SK-N-SH treated with all-trans-retinoic acid at 6 μM for 48 hours (cell line): ENCODE measurements at regions not wholly inside any gene's neighbourhood (a gene's known extent, or its start where the extent isn't known, plus 50 kb on each side); places are given as distances from the start of the nearest gene placed in this dataset.
"Not testable (repeated sequence)": the region's sequence is repeated elsewhere in the genome, so short reads cannot be mapped to it uniquely, and the experiment has no call there.

Source experiments
- ATAC-seq: fragments of 200-7000 bp; cut with Tn5 transposase; 3 replicates; pipeline ENCODE4 v1.9.1; 2020; ENCODE audit warnings: mild to moderate bottlenecking, moderate library complexity
- ARNTL ChIP-seq: fragments of 450-650 bp; formaldehyde crosslinking; IDR thresholded peaks from 2 replicates; pipeline ENCODE4 v1.5.0; 2020; ENCODE audit warnings: low read depth, mild to moderate bottlenecking, moderate library complexity, borderline replicate concordance
- BACH2 ChIP-seq: fragments of 250-450 bp; sonication (Bioruptor Pico); IDR thresholded peaks from 2 replicates; pipeline ENCODE4 v1.9.0; 2021; ENCODE audit warnings: mild to moderate bottlenecking, borderline replicate concordance
- CSRNP3 ChIP-seq: fragments of 250-450 bp; sonication (Bioruptor Pico); IDR thresholded peaks from 2 replicates; pipeline ENCODE4 v1.5.1; 2021; ENCODE audit warnings: mild to moderate bottlenecking, moderate library complexity
- ESRRG ChIP-seq: fragments of 250-450 bp; sonication (Bioruptor Pico); IDR thresholded peaks from 2 replicates; pipeline ENCODE4 v1.6.1; 2021; ENCODE audit warnings: mild to moderate bottlenecking
- GLIS3 ChIP-seq: fragments of 250-450 bp; sonication (Bioruptor Pico); IDR thresholded peaks from 2 replicates; pipeline ENCODE4 v1.5.0; 2020; ENCODE audit warnings: mild to moderate bottlenecking, moderate library complexity
- ISL1 ChIP-seq: fragments of 250-450 bp; sonication (Bioruptor Pico); IDR thresholded peaks from 2 replicates; pipeline ENCODE4 v2.1.2; 2022; ENCODE audit warnings: mild to moderate bottlenecking, moderate library complexity
- OSR1 ChIP-seq: fragments of 250-450 bp; sonication (Bioruptor Pico); IDR thresholded peaks from 2 replicates; pipeline ENCODE4 v1.8.0; 2022; ENCODE audit warnings: moderate library complexity, mild to moderate bottlenecking, inconsistent platforms
- PATZ1 ChIP-seq: fragments of 250-450 bp; sonication (Bioruptor Pico); IDR thresholded peaks from 2 replicates; pipeline ENCODE4 v1.8.0; 2020; ENCODE audit warnings: mild to moderate bottlenecking, moderate library complexity, borderline replicate concordance
- POU6F1 ChIP-seq: fragments of 250-450 bp; sonication (Bioruptor Pico); IDR thresholded peaks from 2 replicates; pipeline ENCODE4 v1.8.0; 2021; ENCODE audit warnings: low read depth, mild to moderate bottlenecking, moderate library complexity, borderline replicate concordance
- PPARA ChIP-seq: fragments of 250-450 bp; sonication (Bioruptor Pico); IDR thresholded peaks from 2 replicates; pipeline ENCODE4 v1.5.0; 2020; ENCODE audit warnings: mild to moderate bottlenecking, borderline replicate concordance
- RARB ChIP-seq: fragments of 250-450 bp; sonication (Bioruptor Pico); IDR thresholded peaks from 2 replicates; pipeline ENCODE4 v1.8.0; 2021; ENCODE audit warnings: mild to moderate bottlenecking, moderate library complexity
- SNAI2 ChIP-seq: fragments of 250-450 bp; sonication (Bioruptor Pico); IDR thresholded peaks from 2 replicates; pipeline ENCODE4 v1.5.0; 2020; ENCODE audit warnings: mild to moderate bottlenecking, moderate library complexity
- TCF4 ChIP-seq: fragments of 250-450 bp; sonication (Bioruptor Pico); IDR thresholded peaks from 2 replicates; pipeline ENCODE4 v1.8.0; 2021; ENCODE audit warnings: mild to moderate bottlenecking, moderate library complexity, borderline replicate concordance
- TOX ChIP-seq: fragments of 250-450 bp; sonication (Bioruptor Pico); IDR thresholded peaks from 2 replicates; pipeline ENCODE4 v1.8.0; 2021; ENCODE audit warnings: mild to moderate bottlenecking, moderate library complexity, borderline replicate concordance
- ZC3H10 ChIP-seq: fragments of 250-450 bp; sonication (Bioruptor Pico); IDR thresholded peaks from 2 replicates; pipeline ENCODE4 v1.5.1; 2021; ENCODE audit warnings: mild to moderate bottlenecking, moderate library complexity
- ZFP3 ChIP-seq: fragments of 250-450 bp; sonication (Bioruptor Pico); IDR thresholded peaks from 2 replicates; pipeline ENCODE4 v1.5.0; 2020; ENCODE audit warnings: mild to moderate bottlenecking, moderate library complexity
- ZFP30 ChIP-seq: fragments of 450-650 bp; formaldehyde crosslinking; IDR thresholded peaks from 2 replicates; pipeline ENCODE4 v1.5.0; 2022; ENCODE audit warnings: mild to moderate bottlenecking, moderate library complexity
- ZNF565 ChIP-seq: fragments of 450-650 bp; formaldehyde crosslinking; conservative IDR thresholded peaks from 2 replicates; pipeline ENCODE4 v1.5.0; 2020; ENCODE audit warnings: low read depth, mild to moderate bottlenecking, moderate library complexity
- ZNF70 ChIP-seq: fragments of 450-650 bp; formaldehyde crosslinking; IDR thresholded peaks from 2 replicates; pipeline ENCODE4 v1.5.0; 2020; ENCODE audit warnings: mild to moderate bottlenecking, moderate library complexity
- ZNF8 ChIP-seq: fragments of 450-650 bp; formaldehyde crosslinking; IDR thresholded peaks from 2 replicates; pipeline ENCODE4 v1.5.0; 2020; ENCODE audit warnings: mild to moderate bottlenecking, moderate library complexity
- TF ChIP-seq, protein P1 (sequence below): fragments of 250-450 bp; sonication (Bioruptor Pico); IDR thresholded peaks from 2 replicates; pipeline ENCODE4 v1.5.0; 2020; ENCODE audit warnings: mild to moderate bottlenecking, moderate library complexity

DNA sequence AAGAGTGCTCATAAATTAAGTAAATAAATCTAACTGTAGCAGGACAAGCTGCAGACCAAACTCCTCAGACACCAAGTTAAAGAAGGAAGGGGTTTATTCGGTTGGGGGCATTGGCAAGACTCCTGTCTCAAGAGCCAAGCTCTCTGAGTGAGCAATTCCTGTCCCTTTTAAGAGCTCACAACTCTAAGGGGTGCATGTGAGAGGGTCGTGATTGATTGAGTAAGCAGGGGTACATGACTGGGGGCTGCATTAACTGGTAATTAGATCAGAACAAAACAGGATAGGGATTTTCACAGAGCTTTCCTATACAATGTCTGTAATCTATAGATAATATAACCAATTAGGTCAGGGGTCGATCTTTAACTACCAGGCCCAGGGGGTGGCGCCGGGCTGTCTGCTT lies 318.1 kb upstream of the TECRL start:
- ATAC-seq: not testable (repeated sequence)

GRCh38 chr4:64724689-64725088 lies 315.4 kb upstream of the TECRL start:
- TF ChIP-seq CSRNP3 (CRISPR knock-in tag): no peak
- no peak for TF ChIP-seq POU6F1 (CRISPR knock-in tag)
- no peak for TF ChIP-seq ZNF70 (CRISPR knock-in tag)
- no peak for TF ChIP-seq ESRRG
- no peak for TF ChIP-seq GLIS3 (CRISPR knock-in tag)
- TF ChIP-seq, protein P1, sequence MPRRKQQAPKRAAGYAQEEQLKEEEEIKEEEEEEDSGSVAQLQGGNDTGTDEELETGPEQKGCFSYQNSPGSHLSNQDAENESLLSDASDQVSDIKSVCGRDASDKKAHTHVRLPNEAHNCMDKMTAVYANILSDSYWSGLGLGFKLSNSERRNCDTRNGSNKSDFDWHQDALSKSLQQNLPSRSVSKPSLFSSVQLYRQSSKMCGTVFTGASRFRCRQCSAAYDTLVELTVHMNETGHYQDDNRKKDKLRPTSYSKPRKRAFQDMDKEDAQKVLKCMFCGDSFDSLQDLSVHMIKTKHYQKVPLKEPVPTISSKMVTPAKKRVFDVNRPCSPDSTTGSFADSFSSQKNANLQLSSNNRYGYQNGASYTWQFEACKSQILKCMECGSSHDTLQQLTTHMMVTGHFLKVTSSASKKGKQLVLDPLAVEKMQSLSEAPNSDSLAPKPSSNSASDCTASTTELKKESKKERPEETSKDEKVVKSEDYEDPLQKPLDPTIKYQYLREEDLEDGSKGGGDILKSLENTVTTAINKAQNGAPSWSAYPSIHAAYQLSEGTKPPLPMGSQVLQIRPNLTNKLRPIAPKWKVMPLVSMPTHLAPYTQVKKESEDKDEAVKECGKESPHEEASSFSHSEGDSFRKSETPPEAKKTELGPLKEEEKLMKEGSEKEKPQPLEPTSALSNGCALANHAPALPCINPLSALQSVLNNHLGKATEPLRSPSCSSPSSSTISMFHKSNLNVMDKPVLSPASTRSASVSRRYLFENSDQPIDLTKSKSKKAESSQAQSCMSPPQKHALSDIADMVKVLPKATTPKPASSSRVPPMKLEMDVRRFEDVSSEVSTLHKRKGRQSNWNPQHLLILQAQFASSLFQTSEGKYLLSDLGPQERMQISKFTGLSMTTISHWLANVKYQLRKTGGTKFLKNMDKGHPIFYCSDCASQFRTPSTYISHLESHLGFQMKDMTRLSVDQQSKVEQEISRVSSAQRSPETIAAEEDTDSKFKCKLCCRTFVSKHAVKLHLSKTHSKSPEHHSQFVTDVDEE: no peak
- TF ChIP-seq BACH2 (CRISPR knock-in tag): no peak
- no peak for ATAC-seq

DNA sequence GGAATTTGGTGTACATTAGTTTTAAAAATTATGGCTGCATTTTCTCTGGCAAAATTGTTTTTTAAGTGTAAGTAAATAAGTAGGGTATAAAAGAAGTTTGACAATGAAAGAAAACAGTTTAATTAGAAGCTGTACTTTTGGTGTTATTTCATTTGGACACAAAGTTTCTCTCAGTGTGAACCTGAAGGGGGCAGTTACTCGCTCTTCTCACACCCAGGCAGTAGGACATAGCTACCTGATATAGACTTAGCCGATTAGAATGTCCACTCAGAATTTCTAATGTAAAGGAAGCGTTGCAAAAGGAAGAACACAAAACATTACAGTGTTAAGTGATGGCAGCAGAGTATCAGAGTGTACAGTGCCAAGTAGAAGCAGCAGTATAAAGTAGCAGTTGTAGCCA lies 311.9 kb upstream of the TECRL start:
- ATAC-seq: no peak
- TF ChIP-seq ZFP3 (CRISPR knock-in tag): no peak
- TF ChIP-seq TOX (CRISPR knock-in tag): no peak
- TF ChIP-seq PATZ1 (CRISPR knock-in tag): no peak
- no peak for TF ChIP-seq CSRNP3 (CRISPR knock-in tag)
- TF ChIP-seq TCF4: no peak
- TF ChIP-seq ZNF8 (CRISPR knock-in tag): no peak
- no peak for TF ChIP-seq GLIS3 (CRISPR knock-in tag)
- no peak for TF ChIP-seq ARNTL
- TF ChIP-seq BACH2 (CRISPR knock-in tag): no peak
- no peak for TF ChIP-seq ZC3H10 (CRISPR knock-in tag)
- TF ChIP-seq ZFP30: no peak
- no peak for TF ChIP-seq SNAI2 (CRISPR knock-in tag)
- TF ChIP-seq ISL1 (CRISPR knock-in tag): no peak
- TF ChIP-seq PPARA (CRISPR knock-in tag): no peak
- no peak for TF ChIP-seq ZNF565 (CRISPR knock-in tag)
- TF ChIP-seq ESRRG: no peak
- TF ChIP-seq RARB: no peak
- TF ChIP-seq, all 23 proteins: peak for 0

DNA sequence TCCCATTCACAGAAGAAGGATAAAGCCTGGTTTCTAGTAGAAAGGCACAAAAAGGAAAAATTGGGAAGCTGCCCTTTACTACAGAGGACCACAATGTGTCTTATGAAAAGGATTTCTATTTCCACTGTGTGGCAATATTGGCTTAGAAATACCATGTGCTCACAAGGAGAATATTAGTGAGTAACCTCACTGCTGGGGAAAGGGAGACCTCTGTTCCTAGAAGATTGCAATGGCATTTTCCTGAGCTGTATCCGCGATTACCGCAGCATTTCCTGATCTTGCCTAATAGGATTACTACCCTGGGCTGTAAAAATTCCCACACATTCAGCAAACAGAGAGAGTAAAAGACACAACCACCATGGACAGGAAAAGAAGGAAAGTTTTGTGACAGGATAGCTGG lies 308.8 kb upstream of the TECRL start:
- no peak for ATAC-seq
- TF ChIP-seq ZNF565 (CRISPR knock-in tag): no peak
- TF ChIP-seq OSR1: no peak
- TF ChIP-seq PATZ1 (CRISPR knock-in tag): no peak
- no peak for TF ChIP-seq ISL1 (CRISPR knock-in tag)
- TF ChIP-seq ZFP30: no peak
- TF ChIP-seq ZNF8 (CRISPR knock-in tag): no peak
- TF ChIP-seq POU6F1 (CRISPR knock-in tag): no peak
- TF ChIP-seq, protein P1: no peak
- TF ChIP-seq GLIS3 (CRISPR knock-in tag): no peak
